ENCODE measurements at regions not wholly inside any gene's neighbourhood (a gene's known extent, or its start where the extent isn't known, plus 50 kb on each side); places are given as distances from the start of the nearest gene placed in this dataset.

GRCh38 chr13:55493297-55493696, 1647.4 kb upstream of the PRR20A start:
- H3K4me3 Mint-ChIP-seq (ENCODE audit: unreplicated experiment): no peak overlapping the region
- no peaks in the 10 kb centered on the region for H3K9me3 Mint-ChIP-seq (ENCODE audit: unreplicated experiment)
- H3K36me3 Mint-ChIP-seq (ENCODE audit: low read depth, unreplicated experiment): no peaks in the 10 kb centered on the region
- no peak for DNase-seq (ENCODE audit: low spot score)
- no peak overlapping the region for H3K27ac Mint-ChIP-seq (ENCODE audit: unreplicated experiment)
- TF ChIP-seq CTCF (IDR thresholded peaks at IDR 0.05; ENCODE audit: unreplicated experiment): no peak
- peaks cover 3% of the 10 kb centered on the region for H3K27me3 Mint-ChIP-seq (ENCODE audit: unreplicated experiment)
- H3K4me1 Mint-ChIP-seq (ENCODE audit: unreplicated experiment): peaks cover 8% of the 10 kb centered on the region

- no peak for DNase-seq (ENCODE audit: low spot score)
- no peaks in the 10 kb centered on the region for H3K36me3 Mint-ChIP-seq (ENCODE audit: low read depth, unreplicated experiment)
- H3K4me1 Mint-ChIP-seq (ENCODE audit: unreplicated experiment): no peaks in the 10 kb centered on the region
- H3K9me3 Mint-ChIP-seq (ENCODE audit: unreplicated experiment): no peaks in the 10 kb centered on the region
- no peak overlapping the region for H3K27ac Mint-ChIP-seq (ENCODE audit: unreplicated experiment)
- no peak for TF ChIP-seq CTCF (IDR thresholded peaks at IDR 0.05; ENCODE audit: unreplicated experiment)
- H3K27me3 Mint-ChIP-seq (ENCODE audit: unreplicated experiment): peaks cover 2% of the 10 kb centered on the region
- no peak overlapping the region for H3K4me3 Mint-ChIP-seq (ENCODE audit: unreplicated experiment)
Measured at GRCh38 chr13:55497486-55497885, 1643.2 kb upstream of the PRR20A start.

- Mint-ChIP-seq H3K4me3 (ENCODE audit: unreplicated experiment) (no peak overlapping the region), H3K4me1 (ENCODE audit: unreplicated experiment) (no peaks in the 10 kb centered on the region), H3K27me3 (ENCODE audit: unreplicated experiment) (peaks cover 2% of the 10 kb centered on the region), H3K9me3 (ENCODE audit: unreplicated experiment) (no peaks in the 10 kb centered on the region), H3K27ac (ENCODE audit: unreplicated experiment) (no peak overlapping the region), H3K36me3 (ENCODE audit: low read depth, unreplicated experiment) (no peaks in the 10 kb centered on the region)
- no peak for TF ChIP-seq CTCF (IDR thresholded peaks at IDR 0.05; ENCODE audit: unreplicated experiment)
- no peak for DNase-seq (ENCODE audit: low spot score)
Measured at GRCh38 chr13:55500694-55501093, 1640.0 kb upstream of the PRR20A start.

GRCh38 chr13:55516610-55517009, 1624.1 kb upstream of the PRR20A start:
- Mint-ChIP-seq H3K4me3 (ENCODE audit: unreplicated experiment) (no peak overlapping the region), H3K9me3 (ENCODE audit: unreplicated experiment) (no peaks in the 10 kb centered on the region), H3K27ac (ENCODE audit: unreplicated experiment) (no peak overlapping the region), H3K4me1 (ENCODE audit: unreplicated experiment) (no peaks in the 10 kb centered on the region), H3K36me3 (ENCODE audit: low read depth, unreplicated experiment) (no peaks in the 10 kb centered on the region), H3K27me3 (ENCODE audit: unreplicated experiment) (no peaks in the 10 kb centered on the region)
- DNase-seq (ENCODE audit: low spot score): no peak
- TF ChIP-seq CTCF (IDR thresholded peaks at IDR 0.05; ENCODE audit: unreplicated experiment): no peak

- Mint-ChIP-seq H3K4me3 (ENCODE audit: unreplicated experiment) (no peak overlapping the region), H3K9me3 (ENCODE audit: unreplicated experiment) (no peaks in the 10 kb centered on the region), H3K27ac (ENCODE audit: unreplicated experiment) (no peak overlapping the region), H3K36me3 (ENCODE audit: low read depth, unreplicated experiment) (no peaks in the 10 kb centered on the region), H3K4me1 (ENCODE audit: unreplicated experiment) (no peaks in the 10 kb centered on the region), H3K27me3 (ENCODE audit: unreplicated experiment) (no peaks in the 10 kb centered on the region)
- TF ChIP-seq CTCF (IDR thresholded peaks at IDR 0.05; ENCODE audit: unreplicated experiment): peak; percentile 31
- DNase-seq (ENCODE audit: low spot score): peak; percentile 6
Measured at GRCh38 chr13:55517312-55517711, 1623.4 kb upstream of the PRR20A start.
